ENCODE measurements at regions not wholly inside any gene's neighbourhood (a gene's known extent, or its start where the extent isn't known, plus 50 kb on each side); places are given as distances from the start of the nearest gene placed in this dataset.

DNA sequence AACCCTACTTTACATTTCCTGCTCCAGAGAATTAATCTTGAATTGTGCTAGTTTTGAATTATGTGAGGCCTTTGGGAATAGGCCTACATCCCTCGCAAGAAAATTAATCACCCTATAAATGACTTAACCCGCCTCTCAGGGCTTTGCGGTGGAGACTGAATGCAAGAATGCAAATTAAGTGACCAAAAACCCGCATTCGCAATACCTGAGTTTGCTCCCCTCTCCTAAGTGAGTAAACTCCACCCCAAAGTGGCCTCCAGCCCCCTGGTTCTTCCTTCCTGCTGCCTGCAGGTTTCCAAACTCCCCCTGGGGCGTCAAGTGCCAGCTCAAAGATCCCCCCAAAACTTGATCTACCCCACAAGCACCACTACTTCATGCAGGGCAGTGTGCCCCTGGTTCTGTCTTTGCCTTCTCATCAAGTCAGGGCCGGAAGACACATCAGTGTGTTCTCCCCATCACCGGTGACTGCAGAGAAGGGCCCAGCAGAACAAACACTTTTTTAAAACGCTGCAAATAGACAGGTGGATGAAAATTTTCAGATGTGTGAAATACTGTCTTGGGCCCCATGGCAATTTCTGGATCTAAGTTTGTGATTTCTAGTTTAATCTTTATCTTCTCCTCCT lies 644.7 kb downstream of the VRK1 start:
- no peak for DNase-seq (ENCODE audit: low spot score)

GRCh38 chr14:97442363-97442762 lies 645.2 kb downstream of the VRK1 start:
- no peak for DNase-seq (ENCODE audit: low spot score)

DNA sequence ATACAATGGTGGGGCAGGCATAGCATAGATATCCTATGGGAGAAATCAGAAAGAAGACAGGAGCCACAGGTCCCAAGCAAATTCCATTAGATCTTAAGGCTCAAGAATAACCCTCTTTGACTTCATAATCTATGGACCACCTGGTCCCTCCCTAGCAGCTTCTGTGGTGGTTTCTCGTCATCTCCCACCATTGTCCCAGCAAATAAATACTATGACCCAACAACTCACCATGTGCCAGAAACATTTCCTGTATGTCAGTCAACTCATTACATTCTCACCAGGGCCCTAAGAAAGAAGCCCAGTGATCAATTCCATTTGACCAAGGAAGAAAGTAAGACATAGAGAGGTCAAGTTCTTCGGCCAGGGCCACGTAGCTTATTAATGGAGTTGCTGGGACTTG lies 646.2 kb downstream of the VRK1 start:
- DNase-seq (ENCODE audit: low spot score), result no peak

GRCh38 chr14:97444248-97444647 lies 647.1 kb downstream of the VRK1 start:
- DNase-seq (ENCODE audit: low spot score), result no peak

GRCh38 chr14:97445367-97445766 lies 648.2 kb downstream of the VRK1 start:
- no peak for DNase-seq (ENCODE audit: low spot score)

- no peak for DNase-seq (ENCODE audit: low spot score)
Measured at GRCh38 chr14:97446087-97446486, 648.9 kb downstream of the VRK1 start.

DNA sequence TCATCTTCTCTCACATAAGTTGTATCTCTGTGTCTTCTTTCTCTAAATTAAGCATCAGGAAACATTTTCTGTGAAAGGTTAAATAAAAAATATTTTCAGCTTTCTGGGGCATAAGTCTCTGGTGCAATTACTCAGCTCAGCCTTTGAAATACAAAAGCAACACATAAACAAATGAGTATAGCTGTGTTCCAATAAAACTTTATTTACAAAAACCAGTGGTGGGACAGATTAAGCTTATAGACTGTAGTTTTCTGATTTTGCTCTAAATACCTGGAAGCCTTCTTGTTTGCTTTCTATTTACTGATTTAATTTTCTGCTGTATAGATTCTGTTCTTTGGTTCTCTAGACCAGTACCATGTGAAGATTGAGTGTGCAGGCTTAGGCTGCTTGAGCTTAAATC lies 655.1 kb downstream of the VRK1 start:
- no peak for DNase-seq (ENCODE audit: low spot score)

- peak; percentile 44 for DNase-seq (ENCODE audit: low spot score)
Measured at GRCh38 chr14:97453991-97454390, 656.8 kb downstream of the VRK1 start.

GRCh38 chr14:97456462-97456861 lies 659.3 kb downstream of the VRK1 start:
- no peak for DNase-seq (ENCODE audit: low spot score)

DNA sequence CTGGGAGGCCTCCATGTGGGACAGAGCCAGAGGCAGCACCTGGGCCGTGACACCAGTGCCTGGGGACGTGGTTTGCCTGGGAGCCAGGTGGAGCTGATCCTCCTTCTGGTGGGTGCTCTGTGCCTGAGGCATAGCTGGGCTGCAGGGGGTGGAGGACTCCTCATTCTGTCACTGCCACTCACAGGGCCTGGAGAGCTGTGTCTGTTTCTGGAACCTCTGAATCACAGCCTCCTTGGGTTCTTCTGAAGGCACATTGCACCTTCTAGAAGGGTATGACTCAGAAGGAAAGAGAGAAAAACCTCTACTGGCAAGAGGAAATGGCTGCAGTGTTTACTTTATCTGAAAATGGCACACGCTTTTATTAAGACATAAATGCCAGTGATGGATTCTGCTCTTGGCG lies 659.8 kb downstream of the VRK1 start:
- DNase-seq (ENCODE audit: low spot score), result peak; percentile 66

GRCh38 chr14:97457575-97458085 lies 660.4 kb downstream of the VRK1 start:
- no peak for DNase-seq (ENCODE audit: low spot score)

DNA sequence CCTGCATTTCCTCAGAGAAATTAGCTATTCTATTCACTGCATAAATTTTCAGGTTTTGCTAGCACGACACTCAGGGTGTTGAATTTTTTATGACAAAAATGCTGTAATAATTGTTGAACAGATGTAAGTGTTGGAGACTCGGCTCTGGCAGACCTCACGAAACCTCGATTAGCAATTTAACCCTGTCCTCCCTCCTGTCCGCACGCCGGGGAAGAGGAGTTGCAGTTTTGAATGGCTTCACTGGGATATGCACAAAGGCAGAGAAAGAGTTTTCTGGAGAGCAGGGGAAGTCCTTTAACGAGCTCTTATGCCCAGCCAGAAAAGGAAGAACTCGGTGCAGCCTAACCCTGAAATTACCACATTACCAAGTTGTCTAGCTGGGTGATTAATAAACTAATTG lies 661.1 kb downstream of the VRK1 start:
- no peak for DNase-seq (ENCODE audit: low spot score)

GRCh38 chr14:97458661-97459579 lies 661.7 kb downstream of the VRK1 start:
- peak; percentile 24 for DNase-seq (ENCODE audit: low spot score)

DNA sequence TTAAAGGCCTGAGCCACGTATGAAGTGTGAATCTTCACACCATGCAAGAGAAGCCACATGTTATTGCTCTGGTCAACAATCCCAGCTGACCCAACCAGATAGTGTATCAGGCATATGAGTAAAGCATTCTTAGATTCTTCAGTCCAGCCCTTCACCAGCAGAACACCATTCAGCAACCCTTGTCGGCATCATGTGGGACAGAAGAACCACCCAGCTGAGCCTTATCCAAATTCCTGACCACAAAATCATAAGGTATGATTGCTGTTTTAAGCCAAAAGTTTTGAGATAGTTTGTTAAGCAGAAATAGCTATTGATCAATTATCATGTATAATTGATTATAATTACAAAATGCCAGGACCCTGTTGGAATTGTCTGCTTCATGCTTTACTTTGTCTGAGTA lies 664.9 kb downstream of the VRK1 start:
- no peak for DNase-seq (ENCODE audit: low spot score)

DNA sequence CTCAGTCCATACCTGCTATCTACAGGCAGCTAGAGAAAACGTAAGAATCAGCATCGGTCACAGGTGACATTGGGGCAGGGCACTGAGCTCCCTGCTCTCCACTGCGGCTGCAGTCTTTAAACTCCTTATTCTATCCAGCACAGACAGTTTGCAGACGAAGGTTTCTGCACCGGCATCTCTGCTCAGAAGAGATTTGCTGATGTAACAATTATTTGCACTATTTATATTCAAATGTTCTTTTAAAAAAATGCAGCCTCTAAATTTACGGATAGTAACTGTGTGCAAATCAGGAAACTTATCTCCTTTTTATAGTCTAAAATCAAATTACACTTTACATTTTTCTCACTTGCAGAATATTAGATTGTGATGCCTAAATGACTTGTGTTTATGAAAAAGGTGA lies 671.0 kb downstream of the VRK1 start:
- DNase-seq (ENCODE audit: low spot score), result no peak

DNA sequence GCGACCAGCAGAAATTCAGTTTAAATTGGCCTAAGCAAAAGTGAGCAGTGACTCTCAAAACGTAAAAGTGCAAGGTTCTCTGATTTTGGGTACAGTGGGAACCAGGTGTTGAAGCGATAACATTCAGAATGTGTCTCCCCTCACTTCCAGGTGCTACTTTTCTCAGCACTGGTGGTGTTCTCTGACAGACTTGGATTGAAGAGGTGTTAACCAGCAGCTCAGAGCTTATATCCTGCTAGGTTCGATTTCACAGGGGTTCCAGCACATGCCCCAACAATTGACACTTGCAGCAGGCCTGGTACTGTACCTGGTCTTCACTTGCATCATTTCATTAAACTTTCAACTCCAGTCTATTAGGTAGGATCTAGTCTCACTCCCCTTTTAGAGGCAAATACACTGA lies 680.2 kb downstream of the VRK1 start:
- no peak for DNase-seq (ENCODE audit: low spot score)

GRCh38 chr14:97485201-97485600 lies 688.0 kb downstream of the VRK1 start:
- DNase-seq (ENCODE audit: low spot score), result no peak

GRCh38 chr14:97486601-97487120 lies 689.5 kb downstream of the VRK1 start:
- DNase-seq (ENCODE audit: low spot score), result no peak

GRCh38 chr14:97489750-97490149 lies 692.6 kb downstream of the VRK1 start:
- no peak for DNase-seq (ENCODE audit: low spot score)

GRCh38 chr14:97490521-97491070 lies 693.4 kb downstream of the VRK1 start:
- no peak for DNase-seq (ENCODE audit: low spot score)

DNA sequence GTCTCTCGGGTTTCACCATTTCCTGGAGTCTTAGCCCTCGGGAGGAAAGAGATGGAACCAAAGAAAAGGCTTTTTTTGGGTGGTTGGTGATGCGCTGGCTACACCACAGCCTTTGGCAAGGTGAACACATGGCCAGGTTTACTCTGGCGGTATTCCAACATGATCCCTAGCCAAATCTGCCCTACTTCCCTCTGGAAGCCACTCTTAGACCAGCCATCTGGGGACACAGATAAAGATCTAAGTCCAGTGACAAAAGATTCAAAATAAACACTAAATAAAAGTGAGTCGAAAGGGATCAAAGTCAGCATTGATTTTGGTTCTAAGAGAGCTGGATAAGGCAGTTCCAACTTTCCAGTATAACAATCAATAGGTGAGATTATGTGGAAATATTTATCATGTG lies 694.5 kb downstream of the VRK1 start:
- no peak for DNase-seq (ENCODE audit: low spot score)

GRCh38 chr14:97499790-97500481 lies 702.8 kb downstream of the VRK1 start:
- DNase-seq (ENCODE audit: low spot score), result peak; percentile 54
